ENCODE measurements at regions not wholly inside any gene's neighbourhood (a gene's known extent, or its start where the extent isn't known, plus 50 kb on each side); places are given as distances from the start of the nearest gene placed in this dataset.

GRCh38 chr11:70504246-70505020 lies 106.1 kb downstream of the CTTN start:
- Histone ChIP-seq H3K9ac (ENCODE audit: insufficient read depth in 1 of 2, low read depth in 2 of 2, low read length in 2 of 2) (no peak overlapping the region), H2AFZ (ENCODE audit: low read depth, low read length) (no peak overlapping the region), H4K20me1 (replicated peaks; ENCODE audit: control insufficient read depth, insufficient read depth, low read length) (peaks cover 6% of the 10 kb centered on the region; the same call in 1 of the 2 replicates), H3K9me1 (ENCODE audit: control insufficient read depth, insufficient read depth, low read length) (no peaks in the 10 kb centered on the region), H3K4me2 (ENCODE audit: insufficient read depth, low read length) (no peak overlapping the region), H3K4me3 (no peak overlapping the region), H3K27ac (ENCODE audit: extremely low read depth, low read depth, low read length) (no peak overlapping the region), H3K9me3 (replicated peaks; ENCODE audit: control insufficient read depth, insufficient read depth, low read depth, low read length) (no peaks in the 10 kb centered on the region), H3K79me2 (ENCODE audit: control insufficient read depth, insufficient read depth, low read length) (no peaks in the 10 kb centered on the region), H3K4me1 (replicated peaks in 1 of 2; ENCODE audit: control insufficient read depth in 2 of 2, insufficient read depth in 2 of 2, low read length in 2 of 2) (peaks cover 0 to 3% of the 10 kb centered on the region in 2 experiments; a peak in 1 of 5 replicates), H3K27me3 (ENCODE audit: control insufficient read depth in 2 of 2, insufficient read depth in 2 of 2, low read length in 2 of 2) (peaks cover 22 to 90% of the 10 kb centered on the region in 2 experiments; a peak in 4 of 5 replicates), H3K36me3 (ENCODE audit: control insufficient read depth, insufficient read depth, low read length) (no peaks in the 10 kb centered on the region)
- ChIA-PET POLR2A (interaction anchor here (0.5 to 0.6 kb wide), 2 partner anchors 15 kb away, joined by 3 read pairs; no protein-coding TSS in a partner anchor), CTCF (ENCODE audit: low intra/inter-chr PET ratio) (no interaction called here)
- FAIRE-seq (no peak), DNase-seq (ENCODE audit: extremely low read depth in 1 of 4, low spot score in 3 of 4) (no peak), ATAC-seq (no peak; the same call in 2 of the 3 replicates)
- intact Hi-C loops (cut with micrococcal nuclease): no loop called here
- no peak for TF ChIP-seq TAL1 (IDR thresholded peaks at IDR 0.05)
- TF ChIP-seq ZNF707 (CRISPR knock-in tag; conservative IDR thresholded peaks at IDR 0.05): no peak
- peak; percentile 23; the same call in 1 of the 2 replicates for TF ChIP-seq ZNF24 (IDR thresholded peaks at IDR 0.05)
- TF ChIP-seq MBD2 (IDR thresholded peaks at IDR 0.05; ENCODE audit: borderline replicate concordance, low read depth): no peak
- no TSS peak for BruUV-seq (replicated peaks)
- WGBS (ENCODE audit: insufficient coverage, low coverage, missing lambda C conversion rate): 3% methylated on average over 18 of the region's 19 CpGs
- in situ Hi-C loops (cut with MboI): loop anchor here (25.0 kb wide), 1 partner anchor 558 kb away; no protein-coding TSS in a partner anchor

GRCh38 chr11:70505331-70505731 lies 107.0 kb downstream of the CTTN start:
- H2AFZ ChIP-seq (ENCODE audit: low read depth, low read length): no peak overlapping the region
- H3K4me1 ChIP-seq (replicated peaks in 1 of 2; ENCODE audit: control insufficient read depth in 2 of 2, insufficient read depth in 2 of 2, low read length in 2 of 2): peaks cover 0 to 3% of the 10 kb centered on the region in 2 experiments; a peak in 1 of 5 replicates
- WGBS (ENCODE audit: insufficient coverage, low coverage, missing lambda C conversion rate): 3% methylated on average over 8 of the region's 11 CpGs
- ChIA-PET POLR2A (no interaction called here), CTCF (ENCODE audit: low intra/inter-chr PET ratio) (no interaction called here)
- no peak overlapping the region for H3K9ac ChIP-seq (ENCODE audit: insufficient read depth in 1 of 2, low read depth in 2 of 2, low read length in 2 of 2)
- H3K79me2 ChIP-seq (ENCODE audit: control insufficient read depth, insufficient read depth, low read length): no peaks in the 10 kb centered on the region
- DNase-seq (ENCODE audit: extremely low read depth in 1 of 4, low spot score in 3 of 4) (no peak), ATAC-seq (no peak), FAIRE-seq (no peak)
- no peaks in the 10 kb centered on the region for H3K9me3 ChIP-seq (replicated peaks; ENCODE audit: control insufficient read depth, insufficient read depth, low read depth, low read length)
- H3K9me1 ChIP-seq (ENCODE audit: control insufficient read depth, insufficient read depth, low read length): no peaks in the 10 kb centered on the region
- no TSS peak for BruUV-seq (replicated peaks)
- H3K36me3 ChIP-seq (ENCODE audit: control insufficient read depth, insufficient read depth, low read length): no peaks in the 10 kb centered on the region
- peaks cover 14 to 88% of the 10 kb centered on the region in 2 experiments; a peak in 4 of 5 replicates for H3K27me3 ChIP-seq (ENCODE audit: control insufficient read depth in 2 of 2, insufficient read depth in 2 of 2, low read length in 2 of 2)
- in situ Hi-C loops (cut with MboI): loop anchor here (25.0 kb wide), 1 partner anchor 557 kb away; no protein-coding TSS in a partner anchor
- no peak overlapping the region for H3K4me3 ChIP-seq
- H3K4me2 ChIP-seq (ENCODE audit: insufficient read depth, low read length): no peak overlapping the region
- intact Hi-C loops (cut with micrococcal nuclease): no loop called here
- peaks cover 1% of the 10 kb centered on the region; the same call in 1 of the 2 replicates for H4K20me1 ChIP-seq (replicated peaks; ENCODE audit: control insufficient read depth, insufficient read depth, low read length)
- no peak overlapping the region for H3K27ac ChIP-seq (ENCODE audit: extremely low read depth, low read depth, low read length)
- TF ChIP-seq POLR2AphosphoS2 (IDR thresholded peaks at IDR 0.05; ENCODE audit: low read length) (no peak), SMAD1 (IDR thresholded peaks at IDR 0.05; ENCODE audit: low read depth, low read length, partially characterized antibody) (no peak), GTF3C2 (IDR thresholded peaks at IDR 0.05; ENCODE audit: borderline replicate concordance, extremely low read depth, insufficient read length) (no peak), FOXA3 (CRISPR knock-in tag; conservative IDR thresholded peaks at IDR 0.05 in 1 of 2, IDR thresholded peaks at IDR 0.05 in 1 of 2) (no peak), MBD1 (CRISPR knock-in tag; IDR thresholded peaks at IDR 0.05) (no peak), ZNF143 (CRISPR knock-in tag; IDR thresholded peaks at IDR 0.05) (no peak)

Data from K562 (cell line).